AG09319 (cell line): ENCODE measurements at regions not wholly inside any gene's neighbourhood (a gene's known extent, or its start where the extent isn't known, plus 50 kb on each side); places are given as distances from the start of the nearest gene placed in this dataset.

Experiments used
- DNase-seq: peaks from one replicate; pipeline ENCODE4 v3.0.0-alpha.2; 2010; ENCODE audit warnings: low read depth; ENCODE audit errors: extremely low read depth
- CTCF ChIP-seq: IDR thresholded peaks from 2 replicates; pipeline ENCODE4 v1.5.1; 2011; ENCODE audit warnings: low read depth, mild to moderate bottlenecking, inconsistent platforms, low read length, moderate library complexity

GRCh38 chr11:19511066-19511412, 201.6 kb upstream of the NAV2 start:
- no peak for TF ChIP-seq CTCF
- no peak for DNase-seq

- no peak for TF ChIP-seq CTCF
- DNase-seq = no peak
These were observed 202.2 kb upstream of the NAV2 start for GRCh38 chr11:19510468-19510867.

GRCh38 chr11:19509215-19509614, 203.4 kb upstream of the NAV2 start:
- no peak for DNase-seq
- TF ChIP-seq CTCF = no peak

GRCh38 chr11:19508165-19508564, 204.5 kb upstream of the NAV2 start:
- no peak for TF ChIP-seq CTCF
- no peak for DNase-seq

GRCh38 chr11:19506816-19507486, 205.7 kb upstream of the NAV2 start:
- no peak for DNase-seq

GRCh38 chr11:19502691-19503253, 209.9 kb upstream of the NAV2 start:
- no peak for DNase-seq
- no peak for TF ChIP-seq CTCF

More at GRCh38 chr11:19506816-19507486, 205.7 kb upstream of the NAV2 start:
- no peak for TF ChIP-seq CTCF

- DNase-seq = no peak
- no peak for TF ChIP-seq CTCF
These were observed 211.0 kb upstream of the NAV2 start for GRCh38 chr11:19501631-19502030.
